ENCODE measurements at regions not wholly inside any gene's neighbourhood (a gene's known extent, or its start where the extent isn't known, plus 50 kb on each side); places are given as distances from the start of the nearest gene placed in this dataset.

GRCh38 chr22:47609653-47610052 is 847.2 kb downstream of the TBC1D22A start:
- TF ChIP-seq ZFX (IDR thresholded peaks at IDR 0.05; ENCODE audit: borderline replicate concordance) = no peak
- no peak for TF ChIP-seq CTCF (IDR thresholded peaks at IDR 0.05)
